HUES6 (cell line): ENCODE measurements at regions not wholly inside any gene's neighbourhood (a gene's known extent, or its start where the extent isn't known, plus 50 kb on each side); places are given as distances from the start of the nearest gene placed in this dataset.
A peak's percentile ranks its signal among the peaks of the same experiment; 100 is the strongest.
"Not testable (repeated sequence)": the region's sequence is repeated elsewhere in the genome, so short reads cannot be mapped to it uniquely, and the experiment has no call there.

ENCODE experiments used
- H3K27ac ChIP-seq: 2 replicates; pipeline ENCODE4 v1.7.0; 2013; ENCODE audit warnings: low read depth, mild to moderate bottlenecking, low read length, inconsistent platforms
- H3K27me3 ChIP-seq: 2 replicates; pipeline ENCODE4 v1.6.1; 2013; ENCODE audit warnings: low read length; ENCODE audit not compliant: control insufficient read depth, insufficient read depth
- H3K36me3 ChIP-seq: 2 replicates; pipeline ENCODE4 v1.6.1; 2013; ENCODE audit warnings: low read length; ENCODE audit not compliant: control insufficient read depth, insufficient read depth
- H3K4me1 ChIP-seq: 2 replicates; pipeline ENCODE4 v1.6.1; 2013; ENCODE audit warnings: low read length; ENCODE audit not compliant: control insufficient read depth, insufficient read depth
- H3K4me3 ChIP-seq: 2 replicates; pipeline ENCODE4 v1.5.1; 2013; ENCODE audit warnings: low read depth, low read length
- H3K9ac ChIP-seq: one replicate; pipeline ENCODE4 v1.6.1; 2013; ENCODE audit warnings: mild to moderate bottlenecking, low read length
- H3K9me3 ChIP-seq: 2 replicates; pipeline ENCODE4 v1.6.1; 2013; ENCODE audit warnings: low read depth, low read length; ENCODE audit not compliant: control insufficient read depth, insufficient read depth

GRCh38 chr15:32342772-32343199 is 60.3 kb downstream of the GOLGA8K start:
- not testable (repeated sequence) for H3K4me1 ChIP-seq, H3K36me3 ChIP-seq, H3K27ac ChIP-seq, H3K9me3 ChIP-seq, H3K27me3 ChIP-seq, H3K9ac ChIP-seq
- peak overlapping the region; percentile 47 for H3K4me3 ChIP-seq

- H3K36me3 ChIP-seq, H3K4me1 ChIP-seq, H3K4me3 ChIP-seq, H3K27me3 ChIP-seq, H3K27ac ChIP-seq, H3K9me3 ChIP-seq, H3K9ac ChIP-seq: not testable (repeated sequence)
Observed at GRCh38 chr15:32342268-32342667, 60.8 kb downstream of the GOLGA8K start.

- H3K4me3 ChIP-seq, H3K27me3 ChIP-seq, H3K9ac ChIP-seq, H3K36me3 ChIP-seq, H3K27ac ChIP-seq, H3K9me3 ChIP-seq, H3K4me1 ChIP-seq: not testable (repeated sequence)
Observed at GRCh38 chr15:32341530-32341929, 61.6 kb downstream of the GOLGA8K start.

GRCh38 chr15:32336804-32337203 is 66.3 kb downstream of the GOLGA8K start:
- not testable (repeated sequence) for H3K9me3 ChIP-seq, H3K4me3 ChIP-seq, H3K4me1 ChIP-seq, H3K27ac ChIP-seq, H3K9ac ChIP-seq, H3K36me3 ChIP-seq, H3K27me3 ChIP-seq

GRCh38 chr15:32323353-32323752 is 79.7 kb downstream of the GOLGA8K start:
- H3K9ac ChIP-seq, H3K4me3 ChIP-seq, H3K27me3 ChIP-seq, H3K36me3 ChIP-seq, H3K27ac ChIP-seq, H3K4me1 ChIP-seq, H3K9me3 ChIP-seq: not testable (repeated sequence)

GRCh38 chr15:32319247-32319646 is 83.8 kb downstream of the GOLGA8K start:
- H3K27me3 ChIP-seq, H3K4me3 ChIP-seq, H3K9me3 ChIP-seq, H3K36me3 ChIP-seq, H3K4me1 ChIP-seq, H3K27ac ChIP-seq, H3K9ac ChIP-seq: not testable (repeated sequence)

GRCh38 chr15:32316482-32316881 is 86.6 kb downstream of the GOLGA8K start:
- not testable (repeated sequence) for H3K4me3 ChIP-seq, H3K27ac ChIP-seq, H3K36me3 ChIP-seq, H3K9ac ChIP-seq, H3K4me1 ChIP-seq, H3K9me3 ChIP-seq
- peaks cover 12% of the 10 kb centered on the region for H3K27me3 ChIP-seq

GRCh38 chr15:32315079-32315939 is 87.8 kb downstream of the GOLGA8K start:
- H3K9ac ChIP-seq, H3K36me3 ChIP-seq, H3K4me1 ChIP-seq, H3K4me3 ChIP-seq, H3K9me3 ChIP-seq, H3K27ac ChIP-seq: not testable (repeated sequence)
- peaks cover 12% of the 10 kb centered on the region for H3K27me3 ChIP-seq

- not testable (repeated sequence) for H3K36me3 ChIP-seq, H3K9ac ChIP-seq, H3K9me3 ChIP-seq, H3K4me3 ChIP-seq, H3K4me1 ChIP-seq, H3K27ac ChIP-seq
- peaks cover 12% of the 10 kb centered on the region for H3K27me3 ChIP-seq
Observed at GRCh38 chr15:32313446-32314209, 89.5 kb downstream of the GOLGA8K start.

GRCh38 chr15:32312721-32313120 is 90.4 kb downstream of the GOLGA8K start:
- H3K4me1 ChIP-seq, H3K36me3 ChIP-seq, H3K27ac ChIP-seq, H3K4me3 ChIP-seq, H3K9me3 ChIP-seq, H3K9ac ChIP-seq: not testable (repeated sequence)
- H3K27me3 ChIP-seq: peaks cover 12% of the 10 kb centered on the region

- H3K4me1 ChIP-seq, H3K27me3 ChIP-seq, H3K9me3 ChIP-seq, H3K4me3 ChIP-seq, H3K27ac ChIP-seq, H3K9ac ChIP-seq, H3K36me3 ChIP-seq: not testable (repeated sequence)
Observed at GRCh38 chr15:32307592-32307991, 95.5 kb downstream of the GOLGA8K start.
